ENCODE measurements at regions not wholly inside any gene's neighbourhood (a gene's known extent, or its start where the extent isn't known, plus 50 kb on each side); places are given as distances from the start of the nearest gene placed in this dataset.

DNA sequence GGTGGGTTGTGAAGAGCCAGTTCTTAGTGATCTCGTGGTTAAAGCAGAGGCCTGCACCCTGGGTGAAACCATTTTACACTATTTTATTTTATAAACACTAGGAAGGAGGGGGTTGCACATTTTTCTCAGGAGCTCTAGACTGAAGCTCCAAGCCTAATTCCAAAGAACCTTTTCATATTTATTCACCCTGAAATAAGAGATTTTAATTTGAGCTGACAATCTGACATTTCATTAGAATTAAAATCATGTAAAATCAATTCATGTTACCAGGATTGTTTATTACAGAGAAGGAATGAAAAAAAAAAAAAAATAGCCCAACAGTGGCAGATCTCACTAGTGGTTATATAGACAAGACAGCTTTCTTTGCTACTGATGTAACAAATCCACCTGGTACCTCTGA is 222.5 kb upstream of the SOX4 start:
- ChIA-PET CTCF (interaction anchor here (0.7 kb wide), 1 partner anchor 1221 kb away, joined by 3 read pairs; no protein-coding TSS in a partner anchor), POLR2A (no interaction called here)
- Mint-ChIP-seq H3K4me1 (no peaks in the 10 kb centered on the region), H3K9me3 (no peaks in the 10 kb centered on the region), H3K36me3 (ENCODE audit: low read depth) (no peaks in the 10 kb centered on the region), H3K27me3 (peaks cover 2% of the 10 kb centered on the region), H3K27ac (no peak overlapping the region), H3K4me3 (no peak overlapping the region)
- DNase-seq = no peak

GRCh38 chr6:21371676-21372171 is 221.8 kb upstream of the SOX4 start:
- ChIA-PET POLR2A (no interaction called here), CTCF (no interaction called here)
- Mint-ChIP-seq H3K4me3 (no peak overlapping the region), H3K27ac (no peak overlapping the region), H3K9me3 (no peaks in the 10 kb centered on the region), H3K36me3 (ENCODE audit: low read depth) (no peaks in the 10 kb centered on the region), H3K4me1 (no peaks in the 10 kb centered on the region), H3K27me3 (peaks cover 2% of the 10 kb centered on the region)
- DNase-seq = no peak

DNA sequence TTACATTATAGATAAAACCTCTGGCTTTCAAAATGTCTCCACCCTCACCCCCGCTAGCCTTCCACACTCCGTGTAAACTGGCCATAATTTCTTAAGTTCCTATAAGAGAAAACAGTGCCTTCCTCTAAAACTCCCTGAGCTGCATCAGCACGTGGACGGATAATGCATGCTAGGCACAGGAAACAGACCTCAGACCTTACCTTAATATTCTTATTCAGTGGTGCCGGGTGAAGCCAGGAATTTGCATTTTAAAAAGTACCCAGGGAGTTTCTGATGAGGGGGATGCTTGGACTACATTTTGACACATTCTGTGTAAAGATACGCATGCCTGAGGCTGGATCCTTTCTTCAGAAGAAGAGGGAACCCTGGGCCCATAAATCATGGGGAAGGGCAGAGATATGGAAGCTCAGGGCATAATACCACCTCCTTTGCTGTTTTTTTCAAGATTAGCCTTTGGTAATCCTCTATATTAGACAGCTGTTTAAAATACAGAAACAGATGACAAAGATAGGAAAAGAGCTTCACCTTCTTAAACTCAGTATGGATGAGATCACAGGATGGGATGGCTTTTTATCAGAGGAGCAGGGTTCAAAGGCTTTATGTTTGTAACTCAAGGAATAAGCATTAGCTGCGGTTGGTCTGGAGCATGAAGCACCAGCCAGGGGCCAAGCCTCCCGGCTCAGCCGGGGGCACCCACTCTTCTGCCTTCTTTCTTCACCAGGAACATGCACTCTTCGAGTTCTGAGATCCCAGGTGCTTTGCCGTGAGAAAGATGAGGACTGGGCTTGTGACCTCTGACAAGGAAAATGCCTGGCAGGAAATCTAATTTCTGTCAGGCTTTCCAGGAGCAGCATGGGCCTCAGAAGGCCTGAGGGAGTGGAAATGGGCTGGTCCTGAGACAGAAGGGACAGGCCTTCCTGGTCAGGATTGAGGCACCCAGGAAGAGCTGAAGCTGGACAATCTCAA is 218.1 kb upstream of the SOX4 start:
- DNase-seq = no peak
- Mint-ChIP-seq H3K36me3 (ENCODE audit: low read depth) (no peaks in the 10 kb centered on the region), H3K4me1 (no peaks in the 10 kb centered on the region), H3K27ac (no peak overlapping the region), H3K9me3 (no peaks in the 10 kb centered on the region), H3K4me3 (no peak overlapping the region), H3K27me3 (peaks cover 2% of the 10 kb centered on the region)
- POLR2A ChIA-PET = interaction anchor here (0.5 kb wide), 1 partner anchor 368 kb away, joined by 3 read pairs; no protein-coding TSS in a partner anchor
- CTCF ChIA-PET = no interaction called here

DNA sequence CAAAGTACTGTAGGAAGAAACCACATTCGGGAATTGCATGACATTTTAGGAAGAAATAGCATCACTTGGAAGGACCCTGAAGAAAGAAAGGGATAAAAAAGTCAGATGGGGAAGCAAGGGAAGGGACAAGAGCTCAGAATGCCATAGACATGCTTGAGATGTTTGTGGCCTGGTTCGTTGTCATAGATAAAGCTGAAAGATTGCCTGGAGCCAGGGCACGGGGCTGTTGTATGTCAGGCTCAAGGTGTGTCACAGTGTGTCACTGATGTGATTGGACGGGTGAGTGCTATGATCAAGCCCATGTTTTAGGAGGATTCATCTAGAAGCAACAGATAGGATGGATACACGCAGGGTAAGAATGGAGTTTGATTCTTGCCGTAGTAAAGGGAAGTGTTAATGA is 216.2 kb upstream of the SOX4 start:
- Mint-ChIP-seq H3K36me3 (ENCODE audit: low read depth) (no peaks in the 10 kb centered on the region), H3K4me3 (no peak overlapping the region), H3K27ac (no peak overlapping the region), H3K27me3 (peaks cover 2% of the 10 kb centered on the region), H3K9me3 (no peaks in the 10 kb centered on the region), H3K4me1 (no peaks in the 10 kb centered on the region)
- DNase-seq = no peak
- ChIA-PET POLR2A (no interaction called here), CTCF (no interaction called here)

- Mint-ChIP-seq H3K4me1 (no peaks in the 10 kb centered on the region), H3K36me3 (ENCODE audit: low read depth) (no peaks in the 10 kb centered on the region), H3K4me3 (no peak overlapping the region), H3K27ac (no peak overlapping the region), H3K27me3 (no peaks in the 10 kb centered on the region), H3K9me3 (no peaks in the 10 kb centered on the region)
- ChIA-PET POLR2A (no interaction called here), CTCF (no interaction called here)
- DNase-seq = no peak
These were observed 212.1 kb upstream of the SOX4 start for GRCh38 chr6:21381331-21381963.

DNA sequence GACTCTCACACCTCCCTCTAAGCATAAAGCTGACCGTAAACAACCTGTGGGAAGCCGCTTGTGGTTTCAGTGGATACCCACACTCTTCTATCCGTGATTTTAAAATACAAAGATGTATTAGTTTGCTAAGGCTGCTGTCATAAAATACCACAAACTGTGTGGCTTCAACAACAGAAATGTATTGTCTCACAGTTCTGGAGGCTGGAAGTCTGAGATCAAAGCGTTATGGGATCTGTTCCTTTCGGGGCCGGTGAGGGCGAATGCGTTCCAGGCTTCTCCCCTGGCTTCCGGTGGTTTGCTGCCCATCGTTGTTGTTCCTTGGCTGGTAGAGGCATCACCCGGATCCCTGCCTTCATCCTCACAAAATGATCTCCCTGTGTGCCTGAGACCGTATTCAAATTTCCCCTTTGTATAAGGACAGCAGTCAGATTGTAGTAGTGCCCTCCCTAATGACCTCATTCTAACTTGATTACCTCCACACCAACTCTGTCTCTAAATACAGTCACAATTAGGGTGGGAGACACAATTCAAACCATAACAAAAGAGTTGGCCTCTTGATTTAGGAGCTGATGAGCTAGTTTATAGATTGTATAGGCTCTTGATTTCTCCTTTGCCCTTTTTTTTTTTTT is 210.6 kb upstream of the SOX4 start:
- ChIA-PET CTCF (interaction anchor here (1.0 kb wide), 1 partner anchor 14 kb away, joined by 3 read pairs; no protein-coding TSS in a partner anchor), POLR2A (no interaction called here)
- Mint-ChIP-seq H3K27me3 (no peaks in the 10 kb centered on the region), H3K4me1 (no peaks in the 10 kb centered on the region), H3K9me3 (no peaks in the 10 kb centered on the region), H3K4me3 (no peak overlapping the region), H3K36me3 (ENCODE audit: low read depth) (no peaks in the 10 kb centered on the region), H3K27ac (no peak overlapping the region)
- no peak for DNase-seq

DNA sequence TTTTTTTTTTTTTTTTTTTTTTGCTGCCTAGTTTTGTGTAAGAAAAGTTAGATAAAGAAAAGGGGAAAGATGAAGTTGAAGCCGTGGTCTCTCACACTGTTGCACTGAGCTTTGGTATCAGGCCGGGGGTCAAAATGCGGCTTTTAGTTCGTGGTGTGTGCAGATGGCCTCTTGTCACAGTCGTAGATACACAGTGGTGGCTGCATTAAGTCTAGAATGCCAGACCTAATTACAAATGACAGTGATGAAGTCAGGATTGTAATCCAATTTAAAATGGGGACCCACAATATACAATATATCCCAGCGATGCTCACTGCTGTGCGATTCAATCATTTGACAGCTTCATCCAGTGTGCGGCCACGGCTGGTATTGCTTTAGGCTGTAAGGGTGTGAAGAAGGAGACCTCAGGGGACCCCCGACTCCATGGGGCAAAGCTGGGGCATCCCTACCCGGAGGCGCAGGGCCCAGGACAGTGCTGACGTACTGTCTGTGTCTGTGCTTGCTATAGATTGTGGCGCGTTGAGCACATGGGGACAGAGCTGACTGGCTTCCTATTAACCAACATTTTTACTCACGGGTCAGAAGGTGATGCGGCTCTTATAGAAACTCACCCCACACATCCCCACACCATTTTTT is 210.0 kb upstream of the SOX4 start:
- Mint-ChIP-seq H3K27me3 (no peaks in the 10 kb centered on the region), H3K9me3 (no peaks in the 10 kb centered on the region), H3K4me3 (no peak overlapping the region), H3K27ac (no peak overlapping the region), H3K4me1 (no peaks in the 10 kb centered on the region), H3K36me3 (ENCODE audit: low read depth) (no peaks in the 10 kb centered on the region)
- ChIA-PET CTCF (no interaction called here), POLR2A (no interaction called here)
- no peak for DNase-seq

- no peak for DNase-seq
- CTCF ChIA-PET = no interaction called here
- POLR2A ChIA-PET = no interaction called here
- Mint-ChIP-seq H3K9me3 (no peaks in the 10 kb centered on the region), H3K36me3 (ENCODE audit: low read depth) (no peaks in the 10 kb centered on the region), H3K4me1 (no peaks in the 10 kb centered on the region), H3K27me3 (no peaks in the 10 kb centered on the region), H3K27ac (no peak overlapping the region), H3K4me3 (no peak overlapping the region)
These were observed 209.3 kb upstream of the SOX4 start for GRCh38 chr6:21384216-21384615.

DNA sequence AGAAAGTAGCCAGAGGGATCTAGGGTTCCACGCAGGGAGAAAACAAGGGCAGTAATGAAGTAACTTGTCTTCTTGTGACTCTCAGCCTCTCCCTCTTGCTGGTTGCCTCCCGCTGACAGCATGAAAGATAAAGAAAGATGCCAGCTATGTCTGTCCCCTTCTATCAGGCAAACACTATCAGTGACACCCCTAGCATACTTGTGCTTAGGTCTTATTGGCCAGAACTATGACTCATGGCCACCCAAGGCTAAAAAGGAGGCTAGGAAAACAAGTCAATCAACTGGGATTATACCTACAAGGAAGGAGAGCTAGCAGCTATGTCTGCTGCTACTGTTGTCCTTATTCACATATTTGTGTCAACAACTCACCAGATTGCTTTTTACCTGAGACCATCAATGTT is 206.8 kb upstream of the SOX4 start:
- POLR2A ChIA-PET = no interaction called here

DNA sequence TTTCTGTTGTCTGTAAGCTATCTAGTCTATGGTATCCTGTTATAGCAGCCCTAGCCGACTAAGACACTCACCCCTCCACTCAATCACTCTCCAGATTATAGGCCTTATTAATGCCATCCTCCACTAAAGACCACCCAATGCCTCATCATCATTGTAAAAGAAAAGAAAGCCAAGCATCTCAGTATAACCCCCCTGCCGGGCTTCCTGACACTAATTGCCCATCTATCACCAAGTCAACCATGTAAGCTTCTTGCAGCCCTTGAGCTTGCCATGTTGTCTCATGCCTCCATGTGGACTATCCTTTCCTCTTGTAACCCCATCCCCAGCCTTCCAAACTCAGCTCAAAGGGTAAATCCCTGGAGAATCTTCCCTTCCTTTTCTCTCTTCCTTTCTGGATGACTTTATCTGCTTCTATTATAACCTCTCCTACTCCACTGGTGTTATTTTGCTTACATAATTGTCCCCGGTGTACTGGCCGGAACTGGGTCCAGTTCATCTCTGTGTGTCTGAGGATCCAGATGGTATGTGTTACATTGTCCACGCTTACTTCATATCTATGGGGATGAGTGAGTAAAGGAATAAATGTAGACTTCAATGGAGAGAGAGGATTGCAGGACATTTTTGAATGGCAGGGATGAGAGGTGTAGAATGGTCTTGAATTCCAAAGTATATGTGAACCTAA is 202.9 kb upstream of the SOX4 start:
- CTCF ChIA-PET = no interaction called here
- Mint-ChIP-seq H3K4me3 (no peak overlapping the region), H3K27me3 (no peaks in the 10 kb centered on the region)

More for the DNA sequence above, 206.8 kb upstream of the SOX4 start:
- no peaks in the 10 kb centered on the region for H3K27me3 Mint-ChIP-seq
- H3K4me3 Mint-ChIP-seq = no peak overlapping the region
- H3K9me3 Mint-ChIP-seq = peaks cover 2% of the 10 kb centered on the region
- DNase-seq = no peak
- H3K36me3 Mint-ChIP-seq (ENCODE audit: low read depth) = no peaks in the 10 kb centered on the region
- CTCF ChIA-PET = no interaction called here
- no peaks in the 10 kb centered on the region for H3K4me1 Mint-ChIP-seq
- no peak overlapping the region for H3K27ac Mint-ChIP-seq

GRCh38 chr6:21392177-21392576 is 201.4 kb upstream of the SOX4 start:
- CTCF ChIA-PET = interaction anchor here (0.7 kb wide), 1 partner anchor 14 kb away, joined by 3 read pairs; no protein-coding TSS in a partner anchor
- Mint-ChIP-seq H3K27ac (no peak overlapping the region), H3K4me1 (no peaks in the 10 kb centered on the region), H3K9me3 (peaks cover 2% of the 10 kb centered on the region), H3K27me3 (no peaks in the 10 kb centered on the region), H3K4me3 (no peak overlapping the region), H3K36me3 (ENCODE audit: low read depth) (no peaks in the 10 kb centered on the region)
- POLR2A ChIA-PET = no interaction called here
- DNase-seq = no peak

More for the DNA sequence above, 202.9 kb upstream of the SOX4 start:
- no peaks in the 10 kb centered on the region for H3K4me1 Mint-ChIP-seq
- POLR2A ChIA-PET = no interaction called here
- H3K36me3 Mint-ChIP-seq (ENCODE audit: low read depth) = no peaks in the 10 kb centered on the region
- H3K27ac Mint-ChIP-seq = no peak overlapping the region
- DNase-seq = no peak
- peaks cover 2% of the 10 kb centered on the region for H3K9me3 Mint-ChIP-seq

- H3K4me3 Mint-ChIP-seq = no peak overlapping the region
- H3K9me3 Mint-ChIP-seq = peaks cover 2% of the 10 kb centered on the region
- no peak overlapping the region for H3K27ac Mint-ChIP-seq
- H3K27me3 Mint-ChIP-seq = no peaks in the 10 kb centered on the region
- no peaks in the 10 kb centered on the region for H3K4me1 Mint-ChIP-seq
- POLR2A ChIA-PET = interaction anchor here (0.7 kb wide), 1 partner anchor 497 kb away, joined by 3 read pairs; no protein-coding TSS in a partner anchor
- CTCF ChIA-PET = no interaction called here
- H3K36me3 Mint-ChIP-seq (ENCODE audit: low read depth) = no peaks in the 10 kb centered on the region
- no peak for DNase-seq
These were observed 199.9 kb upstream of the SOX4 start for GRCh38 chr6:21393441-21394165.
